ENCODE measurements at regions not wholly inside any gene's neighbourhood (a gene's known extent, or its start where the extent isn't known, plus 50 kb on each side); places are given as distances from the start of the nearest gene placed in this dataset.

DNA sequence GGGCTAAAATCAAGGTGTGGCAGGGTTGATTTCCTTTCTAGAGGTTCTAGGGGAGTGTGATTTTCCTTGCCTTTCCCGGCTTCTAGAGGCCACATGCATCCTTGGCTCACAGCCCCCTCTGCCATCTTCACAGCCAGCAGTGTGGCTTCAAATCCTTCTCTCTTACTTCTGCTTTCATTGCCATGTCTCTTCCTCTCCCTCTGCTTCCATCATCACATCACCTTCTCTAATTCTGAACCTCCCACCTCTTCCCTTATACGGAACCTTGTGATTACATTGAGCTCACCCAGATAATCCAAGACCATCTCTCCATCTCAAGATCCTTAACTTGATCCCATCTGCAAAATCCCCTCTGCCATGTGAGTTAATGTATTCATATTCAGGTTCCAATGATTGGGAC is 56.2 kb upstream of the RMDN2 start:
- DNase-seq: no peak

DNA sequence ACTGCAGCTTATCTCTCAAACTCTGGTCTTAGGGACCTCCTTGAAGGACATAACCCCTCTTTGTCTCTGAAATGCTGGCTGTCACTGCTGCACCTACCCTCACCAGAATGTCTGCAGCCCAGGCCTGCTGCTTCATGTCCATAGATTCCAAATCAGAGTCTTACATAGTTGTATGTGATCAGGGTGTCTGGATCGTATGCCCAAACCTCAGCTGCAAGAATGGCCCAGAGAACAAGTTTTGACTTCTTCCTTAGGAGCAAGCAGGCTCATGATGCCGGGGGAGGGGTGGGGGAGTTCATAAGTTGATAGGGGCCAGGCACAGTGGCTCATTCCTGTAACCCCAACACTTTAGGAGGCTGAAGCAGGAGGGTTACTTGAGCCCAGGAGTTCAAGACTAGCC is 55.8 kb upstream of the RMDN2 start:
- DNase-seq: no peak

- DNase-seq: no peak
Measured at GRCh38 chr2:37869771-37870170, 55.3 kb upstream of the RMDN2 start.

- no peak for DNase-seq
Measured at GRCh38 chr2:37870829-37871228, 54.3 kb upstream of the RMDN2 start.

DNA sequence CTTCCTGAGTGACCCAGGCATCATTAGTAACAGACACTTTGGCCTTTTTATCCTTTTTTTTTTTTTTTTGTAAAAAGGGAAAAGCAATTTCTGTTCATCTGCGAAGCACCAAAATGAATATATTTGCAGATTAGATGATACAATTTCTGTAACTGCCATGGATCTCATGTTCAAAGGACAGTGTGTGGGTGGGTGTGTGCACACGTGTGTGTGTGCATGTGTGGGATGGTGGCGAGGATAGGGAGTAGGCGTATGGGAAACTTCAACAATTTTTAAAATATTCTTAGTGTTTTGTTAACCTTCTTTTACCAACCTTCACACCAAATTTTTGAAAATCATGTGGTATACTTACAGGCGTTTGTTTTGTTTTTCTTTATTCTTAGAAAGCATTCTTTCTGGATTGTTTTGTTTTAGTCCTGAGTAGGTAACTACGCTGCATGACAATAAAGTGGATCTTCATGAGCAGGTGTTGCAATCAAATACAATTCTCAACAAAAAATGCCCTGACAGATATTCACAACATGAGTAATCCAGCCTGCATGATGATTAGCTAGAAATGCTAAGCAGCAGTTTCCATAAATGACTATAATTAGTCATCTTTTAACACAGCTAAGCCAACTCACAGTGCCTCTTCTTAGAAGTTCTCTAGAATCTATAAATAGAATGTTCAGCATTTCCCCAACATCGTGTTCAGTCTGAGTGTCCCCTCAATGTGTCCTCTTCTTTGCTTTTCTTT is 53.5 kb upstream of the RMDN2 start:
- DNase-seq: no peak

DNA sequence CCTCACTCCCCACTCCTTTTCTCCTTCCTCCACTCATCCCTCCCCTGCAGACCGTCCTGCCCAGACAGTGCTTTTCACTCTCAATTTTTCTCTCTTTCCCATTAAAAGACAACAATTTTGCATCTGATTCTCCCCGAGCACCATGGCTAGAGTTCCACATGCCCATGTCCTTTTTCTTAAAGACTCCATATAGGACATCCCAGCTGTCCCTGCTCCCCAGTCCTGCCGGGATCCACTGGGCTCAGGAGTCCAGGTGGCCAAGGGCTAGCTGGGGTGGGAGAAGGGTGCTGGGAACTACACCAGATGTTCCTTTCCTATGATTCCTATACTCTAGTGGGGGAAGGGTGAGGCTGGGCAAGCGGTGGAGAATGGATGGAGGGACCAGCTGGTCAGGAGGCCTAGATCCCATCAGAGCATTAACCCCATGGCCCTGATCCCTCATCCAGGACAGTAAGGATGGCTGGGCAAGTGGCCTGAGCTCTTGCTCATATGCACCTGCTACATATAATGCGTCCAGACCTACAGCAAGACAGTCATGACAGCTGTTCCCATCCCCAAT is 52.8 kb upstream of the RMDN2 start:
- no peak for DNase-seq

GRCh38 chr2:37873229-37873628 is 51.9 kb upstream of the RMDN2 start:
- no peak for DNase-seq

DNA sequence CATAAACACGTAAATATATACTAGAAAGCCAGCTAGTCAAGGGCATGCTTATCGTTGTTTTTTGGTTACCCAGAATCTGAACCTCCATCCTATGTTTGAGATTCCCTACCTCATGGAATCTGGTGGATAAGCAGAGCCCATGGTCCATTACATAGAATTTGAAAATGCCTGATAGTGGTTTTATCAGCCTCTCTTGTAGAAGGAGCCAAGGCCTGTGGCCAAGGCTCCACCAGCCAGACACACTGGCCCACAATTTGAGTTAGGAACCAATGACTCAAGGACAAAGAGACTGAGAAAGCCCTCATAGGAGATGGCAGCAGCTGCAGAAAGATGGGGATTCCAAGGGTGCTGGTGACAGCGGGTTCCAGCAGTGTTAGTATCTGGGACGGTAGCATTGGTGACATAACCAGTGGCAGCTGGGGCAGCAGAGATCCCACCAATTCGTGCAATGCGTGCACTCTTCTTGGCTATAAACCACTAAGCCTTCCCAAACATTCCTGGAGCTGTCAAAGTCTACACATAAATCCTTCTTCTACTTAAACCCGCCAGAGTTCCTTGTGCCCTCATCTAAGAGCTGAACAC is 51.2 kb upstream of the RMDN2 start:
- DNase-seq: no peak

DNA sequence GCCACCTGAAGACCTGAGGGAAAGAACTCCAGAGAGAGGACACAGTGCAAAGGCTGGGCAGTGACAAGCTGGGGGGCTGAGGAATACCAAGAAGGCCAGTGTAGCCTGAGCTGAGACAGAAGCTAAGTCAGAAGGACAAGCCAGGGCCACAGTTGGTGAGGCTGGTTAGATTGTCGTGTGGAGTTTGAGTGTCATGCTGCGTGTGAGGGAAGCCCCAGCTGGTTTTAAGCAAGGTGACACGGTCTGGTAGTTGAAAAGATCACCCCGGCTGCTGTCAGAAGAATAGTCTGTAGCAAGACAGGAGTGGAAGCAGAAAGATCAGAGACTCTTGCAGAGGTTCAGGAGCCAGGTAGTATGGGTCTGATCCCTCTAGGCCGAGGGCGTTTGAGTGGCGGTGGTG is 50.6 kb upstream of the RMDN2 start:
- no peak for DNase-seq
